GM12801 (cell line): ENCODE measurements at regions not wholly inside any gene's neighbourhood (a gene's known extent, or its start where the extent isn't known, plus 50 kb on each side); places are given as distances from the start of the nearest gene placed in this dataset.

ENCODE experiments used
- TF ChIP-seq, protein P1 (sequence below): IDR thresholded peaks from one replicate; pipeline ENCODE4 v1.5.1; 2011; ENCODE audit warnings: control low read depth; ENCODE audit not compliant: insufficient read length; ENCODE audit errors: extremely low read depth

DNA sequence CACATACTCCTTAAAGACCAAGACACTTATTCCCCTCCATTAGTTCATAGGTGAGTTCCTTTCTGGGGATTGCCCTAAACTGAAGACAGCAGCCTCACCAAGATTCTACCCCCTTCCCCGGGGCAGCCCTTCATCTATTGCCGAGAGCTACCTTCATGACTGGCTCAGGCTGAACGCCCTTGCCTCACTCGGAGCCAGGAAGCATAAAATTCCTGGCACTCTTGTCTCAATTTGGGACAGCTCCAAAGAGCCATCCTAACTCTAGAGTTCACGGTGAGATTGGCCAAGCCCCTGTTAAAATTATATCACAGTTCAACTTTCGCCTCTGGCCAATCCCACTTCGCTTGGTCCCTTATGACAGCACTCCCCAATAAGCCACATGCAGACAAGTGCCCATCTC is 113.0 kb upstream of the PROX1 start:
- TF ChIP-seq, protein P1, sequence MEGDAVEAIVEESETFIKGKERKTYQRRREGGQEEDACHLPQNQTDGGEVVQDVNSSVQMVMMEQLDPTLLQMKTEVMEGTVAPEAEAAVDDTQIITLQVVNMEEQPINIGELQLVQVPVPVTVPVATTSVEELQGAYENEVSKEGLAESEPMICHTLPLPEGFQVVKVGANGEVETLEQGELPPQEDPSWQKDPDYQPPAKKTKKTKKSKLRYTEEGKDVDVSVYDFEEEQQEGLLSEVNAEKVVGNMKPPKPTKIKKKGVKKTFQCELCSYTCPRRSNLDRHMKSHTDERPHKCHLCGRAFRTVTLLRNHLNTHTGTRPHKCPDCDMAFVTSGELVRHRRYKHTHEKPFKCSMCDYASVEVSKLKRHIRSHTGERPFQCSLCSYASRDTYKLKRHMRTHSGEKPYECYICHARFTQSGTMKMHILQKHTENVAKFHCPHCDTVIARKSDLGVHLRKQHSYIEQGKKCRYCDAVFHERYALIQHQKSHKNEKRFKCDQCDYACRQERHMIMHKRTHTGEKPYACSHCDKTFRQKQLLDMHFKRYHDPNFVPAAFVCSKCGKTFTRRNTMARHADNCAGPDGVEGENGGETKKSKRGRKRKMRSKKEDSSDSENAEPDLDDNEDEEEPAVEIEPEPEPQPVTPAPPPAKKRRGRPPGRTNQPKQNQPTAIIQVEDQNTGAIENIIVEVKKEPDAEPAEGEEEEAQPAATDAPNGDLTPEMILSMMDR, result no peak

DNA sequence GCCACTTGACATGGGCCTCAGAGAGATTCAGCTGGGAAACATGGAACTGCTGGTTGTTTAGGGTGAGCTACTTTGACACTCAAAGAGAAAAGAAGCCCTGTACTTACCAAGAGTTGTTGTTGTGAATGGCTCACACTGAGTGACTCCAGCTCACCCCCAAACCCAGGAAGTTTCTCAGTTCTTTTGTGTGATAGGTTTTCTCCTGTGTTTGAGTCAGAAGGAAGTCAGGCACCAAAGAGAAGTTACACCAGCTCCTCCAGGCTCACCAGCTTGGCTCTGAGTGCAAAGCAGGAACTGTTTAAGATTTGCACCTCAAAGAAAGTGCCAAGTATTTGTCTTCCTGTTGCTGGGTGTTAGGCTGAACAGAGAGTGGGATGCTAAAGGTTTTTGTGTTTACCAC is 111.2 kb upstream of the PROX1 start:
- TF ChIP-seq, protein P1, result no peak

DNA sequence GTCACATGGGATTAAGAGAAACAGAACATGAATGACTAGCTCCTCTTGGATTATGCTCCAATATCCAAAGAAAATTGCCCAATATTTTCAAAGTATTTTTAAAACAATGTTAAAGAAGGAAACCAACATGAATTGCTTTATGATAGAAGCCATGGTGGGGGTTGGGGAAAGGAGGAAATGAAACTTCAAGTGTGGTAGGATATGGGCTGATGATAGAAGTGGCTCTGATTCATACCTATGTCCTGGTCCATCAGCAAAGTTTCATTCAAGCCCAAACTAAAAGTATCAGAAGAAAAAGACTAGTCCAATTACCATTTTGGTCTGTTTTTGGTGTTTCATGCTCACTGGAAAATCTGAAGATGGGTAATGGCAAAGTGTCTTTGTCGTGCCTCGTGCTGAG is 104.2 kb upstream of the PROX1 start:
- TF ChIP-seq, protein P1, result no peak

DNA sequence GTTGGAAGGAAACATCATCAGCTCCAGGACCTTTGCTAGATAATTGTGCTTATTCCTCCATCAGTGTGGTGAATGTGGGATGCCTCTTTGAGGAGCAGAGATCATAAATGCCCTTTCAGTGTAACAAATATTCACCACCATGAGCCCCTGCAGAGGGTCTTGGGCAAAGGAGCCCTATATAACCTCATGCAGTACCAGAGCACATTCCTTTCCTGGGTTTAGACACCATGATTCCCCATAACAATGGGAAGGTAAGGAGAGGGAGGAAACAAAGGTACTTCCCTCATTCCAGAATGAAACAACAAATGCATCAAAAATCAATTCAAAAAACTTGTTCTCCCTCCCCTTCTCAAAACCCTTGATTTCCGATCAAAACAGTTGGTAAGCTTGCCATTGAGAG is 103.4 kb upstream of the PROX1 start:
- TF ChIP-seq, protein P1, result no peak

DNA sequence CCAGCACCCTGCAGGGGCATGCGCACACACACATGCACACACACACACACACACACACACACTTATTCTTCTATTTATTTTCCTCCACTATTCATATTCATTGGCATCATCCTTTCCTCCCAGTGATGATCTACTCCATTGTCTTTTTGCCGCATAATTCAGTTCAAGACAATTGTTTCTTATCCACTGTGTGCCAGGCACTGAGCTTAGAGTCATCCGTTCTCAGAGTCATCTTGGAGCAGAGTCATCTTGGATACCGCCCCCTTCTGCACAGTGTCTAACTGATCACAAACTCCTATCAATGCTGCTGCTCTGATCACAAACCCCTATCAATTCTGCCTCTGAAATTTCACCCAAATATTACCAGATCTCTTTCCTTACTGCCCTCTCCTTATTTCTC is 102.8 kb upstream of the PROX1 start:
- TF ChIP-seq, protein P1, result no peak

DNA sequence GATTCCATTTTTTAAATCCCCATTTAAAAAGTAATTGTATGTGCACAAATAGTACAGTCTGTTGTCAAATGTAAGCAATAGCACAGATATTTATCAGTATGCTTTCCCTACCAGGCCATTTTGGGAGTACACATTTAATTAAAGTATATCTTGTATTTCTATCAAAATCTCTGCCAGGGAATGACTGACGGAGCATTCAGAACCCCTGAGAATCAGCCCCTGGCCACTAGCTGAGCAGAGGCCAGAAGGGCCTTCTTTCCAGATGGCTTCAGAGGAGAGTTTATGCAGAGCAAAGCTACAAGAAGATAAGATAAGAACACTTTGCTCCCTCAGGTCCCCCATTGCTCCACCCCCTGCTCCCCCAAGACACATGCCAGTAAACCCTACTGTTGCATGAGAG is 99.9 kb upstream of the PROX1 start:
- TF ChIP-seq, protein P1, result no peak

DNA sequence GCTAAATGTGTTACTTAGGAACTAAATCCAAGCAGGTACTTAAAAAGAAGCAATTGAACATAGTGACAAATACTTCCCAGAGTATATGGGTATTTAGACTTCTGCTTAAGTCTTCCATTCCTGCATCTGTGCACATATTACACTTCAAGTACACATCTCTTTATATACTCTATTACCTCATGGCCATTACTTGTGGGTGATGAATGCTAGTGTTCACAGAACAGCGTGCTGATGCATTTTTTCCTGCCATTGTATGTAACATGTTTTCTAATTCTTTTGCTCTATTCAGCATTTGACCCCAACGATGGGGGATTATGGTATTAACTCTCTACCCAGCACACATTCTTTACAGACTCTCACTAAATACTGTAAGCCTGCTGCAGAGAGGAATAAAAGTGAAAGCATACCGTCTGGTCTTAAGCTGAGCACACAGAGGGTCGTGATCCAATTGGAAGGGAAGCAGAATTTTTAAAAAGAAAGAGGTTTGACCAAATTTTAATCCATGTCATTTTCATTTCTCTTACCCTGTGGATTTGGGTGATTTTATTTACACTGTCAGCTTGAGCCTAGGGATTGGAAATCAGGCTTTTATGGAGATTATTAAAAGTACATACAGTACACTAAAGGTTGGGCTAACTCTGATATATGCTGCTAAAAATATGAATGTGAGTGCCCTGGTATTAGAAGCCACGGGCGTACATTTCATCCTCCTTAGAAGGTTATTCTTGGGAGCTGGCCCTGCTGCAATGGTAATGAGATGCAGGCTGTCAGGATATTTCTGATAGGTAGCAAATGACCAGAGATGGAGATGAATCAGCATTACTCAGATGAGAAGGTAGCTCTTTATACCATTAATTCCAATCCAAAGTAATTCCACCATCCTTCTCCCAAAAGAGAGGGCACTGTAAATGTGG is 95.5 kb upstream of the PROX1 start:
- TF ChIP-seq, protein P1, result no peak
